ENCODE measurements at regions not wholly inside any gene's neighbourhood (a gene's known extent, or its start where the extent isn't known, plus 50 kb on each side); places are given as distances from the start of the nearest gene placed in this dataset.

GRCh38 chr3:102104033-102104432 is 254.7 kb downstream of the NFKBIZ start:
- DNase-seq (ENCODE audit: low read depth in 1 of 2, low spot score in 1 of 2): no peak

GRCh38 chr3:102105193-102105592 is 255.9 kb downstream of the NFKBIZ start:
- DNase-seq (ENCODE audit: low read depth in 1 of 2, low spot score in 1 of 2): no peak

GRCh38 chr3:102106416-102107097 is 257.2 kb downstream of the NFKBIZ start:
- no peak for DNase-seq (ENCODE audit: low read depth in 1 of 2, low spot score in 1 of 2)

DNA sequence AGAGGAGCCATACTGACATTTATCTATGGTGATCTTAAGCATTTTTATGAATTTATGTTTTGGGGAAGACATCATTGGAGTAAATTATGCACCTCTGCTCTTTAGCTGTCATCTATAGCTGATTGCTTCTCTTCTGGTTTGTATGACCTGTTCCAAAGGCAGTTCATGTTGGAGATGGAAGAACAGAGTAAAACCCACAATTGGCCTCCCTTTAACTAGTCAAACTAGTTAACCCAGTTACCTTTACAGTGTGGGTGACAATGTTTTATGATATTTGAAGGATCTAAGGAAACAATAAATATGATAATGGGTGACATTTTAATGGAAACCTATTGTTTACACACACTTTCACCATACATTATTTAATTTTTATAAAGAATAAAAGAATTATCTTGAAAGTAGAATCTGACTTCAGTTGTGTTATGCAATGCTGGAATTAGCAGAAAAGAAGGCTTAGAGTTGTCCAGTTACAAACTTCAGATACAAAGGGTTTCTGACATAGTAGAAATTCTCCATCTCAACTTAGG is 263.5 kb downstream of the NFKBIZ start:
- no peak for DNase-seq (ENCODE audit: low read depth in 1 of 2, low spot score in 1 of 2)

DNA sequence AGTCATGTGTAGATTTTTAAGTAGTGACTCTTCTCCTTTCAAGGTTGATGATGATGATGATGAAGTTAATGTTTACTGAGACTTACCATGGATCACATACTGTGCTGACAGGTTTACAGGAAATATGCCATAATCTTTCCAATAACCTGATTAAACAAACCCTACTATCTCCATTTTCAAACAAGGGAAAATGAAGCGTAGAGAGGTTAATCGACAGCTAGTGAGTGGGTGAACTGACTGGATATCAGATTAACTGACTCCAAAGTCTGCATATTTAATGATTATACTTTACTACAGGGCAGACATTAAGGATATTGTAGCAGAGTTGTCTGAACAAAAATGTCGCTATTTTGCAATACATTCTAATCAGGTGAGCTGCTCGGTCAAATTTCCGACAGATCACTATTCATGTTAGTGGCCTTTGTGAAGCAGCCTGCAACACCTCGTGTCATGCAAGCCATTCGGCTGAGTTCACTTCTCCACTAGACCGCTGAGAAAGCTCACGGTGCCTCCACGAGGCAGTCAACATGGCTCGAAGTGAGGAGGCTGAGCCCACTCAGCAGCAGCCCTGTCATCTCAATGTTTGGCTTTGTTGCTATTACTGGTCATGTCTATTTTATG is 264.2 kb downstream of the NFKBIZ start:
- no peak for DNase-seq (ENCODE audit: low read depth in 1 of 2, low spot score in 1 of 2)

DNA sequence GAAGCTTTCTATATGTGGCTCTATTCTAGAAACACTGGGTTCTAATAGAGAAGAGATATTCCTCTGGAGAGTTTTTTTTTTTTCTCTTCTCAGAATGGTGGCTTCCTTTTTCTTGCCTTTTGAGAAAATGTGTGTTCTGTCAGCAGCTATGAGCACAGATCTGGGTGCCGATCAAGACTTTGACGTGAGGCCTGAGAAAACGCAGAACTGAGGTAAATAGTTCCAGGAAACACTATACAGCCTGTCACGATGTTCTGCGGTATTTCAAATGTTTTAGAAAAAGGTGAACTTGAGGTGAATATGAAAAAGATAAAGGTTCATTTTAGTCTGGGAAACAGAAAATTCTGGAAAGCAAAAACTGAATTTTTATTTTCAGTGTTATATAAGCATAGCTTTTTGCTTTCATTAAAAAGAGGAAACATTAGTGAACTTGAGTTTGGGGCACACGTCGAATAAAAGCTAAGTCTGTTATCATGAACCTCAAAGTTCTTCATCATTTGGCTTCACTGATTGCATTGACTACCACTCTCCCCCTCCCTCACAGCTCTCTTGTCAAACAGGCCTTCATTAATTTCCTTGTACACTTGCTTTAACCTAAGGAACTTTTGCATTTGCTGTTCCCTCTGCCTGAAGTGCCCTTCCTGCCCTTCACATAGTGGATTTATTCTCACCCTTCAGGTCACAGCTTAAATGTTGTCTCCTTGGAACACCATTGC is 265.1 kb downstream of the NFKBIZ start:
- DNase-seq (ENCODE audit: low read depth in 1 of 2, low spot score in 1 of 2): no peak

GRCh38 chr3:102122527-102122926 is 273.2 kb downstream of the NFKBIZ start:
- no peak for DNase-seq (ENCODE audit: low read depth in 1 of 2, low spot score in 1 of 2)

GRCh38 chr3:102123590-102124190 is 274.4 kb downstream of the NFKBIZ start:
- DNase-seq (ENCODE audit: low read depth in 1 of 2, low spot score in 1 of 2): no peak

DNA sequence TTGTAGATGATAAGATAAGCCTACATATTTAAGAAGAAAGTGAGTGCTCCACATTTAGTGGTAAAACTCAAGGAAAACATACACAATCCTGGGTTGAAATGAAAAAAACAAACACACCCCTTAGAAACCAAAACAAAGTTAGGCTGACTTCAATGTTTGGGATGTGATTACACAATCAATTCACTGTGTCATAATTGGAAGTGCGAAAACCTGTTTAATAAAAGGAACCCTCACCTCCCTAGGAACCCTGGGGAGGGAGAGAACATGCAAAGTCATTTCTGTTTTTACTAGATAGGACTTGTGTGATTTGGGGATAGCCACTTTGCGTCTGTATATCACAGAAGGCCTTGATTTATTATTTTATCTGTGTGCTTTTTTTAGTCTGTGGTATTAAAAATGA is 275.0 kb downstream of the NFKBIZ start:
- no peak for DNase-seq (ENCODE audit: low read depth in 1 of 2, low spot score in 1 of 2)

GRCh38 chr3:102124704-102125103 is 275.4 kb downstream of the NFKBIZ start:
- DNase-seq (ENCODE audit: low read depth in 1 of 2, low spot score in 1 of 2): no peak

DNA sequence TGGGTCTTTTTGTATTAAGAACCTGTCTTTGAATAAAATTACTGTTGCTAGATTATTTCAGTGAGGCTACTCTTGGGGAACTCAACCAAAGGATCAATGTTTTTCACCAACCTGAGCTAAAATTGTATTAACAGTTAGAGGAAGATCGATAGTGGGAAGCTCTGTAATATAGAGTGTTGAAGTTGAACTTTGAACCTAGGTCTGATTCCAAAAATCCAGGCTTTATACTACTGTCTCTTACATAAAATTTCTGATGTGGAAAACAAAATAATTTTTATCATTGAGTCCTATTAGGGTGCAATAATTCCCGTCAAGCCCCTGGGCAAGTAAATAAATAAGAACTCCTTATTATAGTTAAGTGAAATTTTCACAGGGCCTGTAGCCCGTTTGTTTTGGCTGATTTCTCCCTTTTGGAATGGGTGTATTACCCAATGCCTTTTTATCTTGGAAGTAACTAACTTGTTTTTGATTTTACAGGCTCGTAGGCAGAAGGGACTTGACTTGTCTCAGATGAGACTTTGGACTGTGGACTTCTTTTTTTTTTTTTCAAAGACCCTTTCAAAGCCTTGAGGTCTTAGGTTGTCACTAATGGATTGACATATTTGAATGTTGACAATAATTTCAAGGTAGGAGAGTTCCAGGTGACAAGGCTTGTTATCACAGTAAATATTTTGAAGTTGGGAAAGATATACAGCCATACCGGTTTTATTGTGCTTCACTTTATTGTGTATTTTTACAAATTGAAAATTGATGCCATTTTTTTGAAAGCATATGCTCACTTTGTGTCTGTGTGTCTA is 276.1 kb downstream of the NFKBIZ start:
- DNase-seq (ENCODE audit: low read depth in 1 of 2, low spot score in 1 of 2): no peak

GRCh38 chr3:102125994-102126368 is 276.7 kb downstream of the NFKBIZ start:
- DNase-seq (ENCODE audit: low read depth in 1 of 2, low spot score in 1 of 2): no peak

DNA sequence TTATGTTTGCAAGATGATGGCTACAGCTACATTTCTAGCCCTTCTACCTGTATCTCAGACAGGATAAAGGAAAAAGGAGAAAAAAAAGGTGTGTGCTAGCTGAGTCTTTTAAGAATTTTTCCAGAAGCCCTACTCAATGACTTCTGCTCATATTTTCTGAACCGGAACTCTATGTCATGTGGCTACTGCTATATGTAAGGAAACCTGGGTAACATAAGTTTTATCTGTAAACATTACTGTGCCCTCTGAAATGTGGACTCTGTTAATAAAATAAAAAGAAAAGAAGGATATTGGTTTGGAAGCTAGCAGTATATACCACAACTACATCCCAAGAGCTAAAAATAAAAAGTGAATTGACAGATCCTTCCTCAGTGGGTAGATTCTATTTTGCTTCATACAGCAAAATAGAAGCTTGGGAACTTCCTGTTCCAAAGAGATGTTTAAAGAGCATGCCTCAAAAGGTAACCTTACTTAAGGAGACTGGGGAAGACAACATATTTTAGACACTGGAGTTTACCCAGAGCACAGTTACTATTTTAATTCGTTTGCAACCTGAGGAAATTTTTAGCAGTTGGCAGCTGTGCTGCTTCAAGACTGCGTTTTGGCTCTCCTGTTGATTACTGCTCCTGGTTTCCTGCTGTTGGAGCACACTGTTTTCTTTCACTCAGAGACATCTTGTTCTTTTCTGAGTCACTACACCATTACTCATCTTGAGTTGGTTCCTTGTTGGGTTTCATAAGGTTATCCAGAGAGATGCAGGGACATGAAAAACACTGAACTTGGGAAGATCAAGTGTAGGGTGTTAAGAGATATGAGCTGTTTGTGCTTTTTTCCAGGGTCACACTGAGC is 280.7 kb downstream of the NFKBIZ start:
- no peak for DNase-seq (ENCODE audit: low read depth in 1 of 2, low spot score in 1 of 2)

DNA sequence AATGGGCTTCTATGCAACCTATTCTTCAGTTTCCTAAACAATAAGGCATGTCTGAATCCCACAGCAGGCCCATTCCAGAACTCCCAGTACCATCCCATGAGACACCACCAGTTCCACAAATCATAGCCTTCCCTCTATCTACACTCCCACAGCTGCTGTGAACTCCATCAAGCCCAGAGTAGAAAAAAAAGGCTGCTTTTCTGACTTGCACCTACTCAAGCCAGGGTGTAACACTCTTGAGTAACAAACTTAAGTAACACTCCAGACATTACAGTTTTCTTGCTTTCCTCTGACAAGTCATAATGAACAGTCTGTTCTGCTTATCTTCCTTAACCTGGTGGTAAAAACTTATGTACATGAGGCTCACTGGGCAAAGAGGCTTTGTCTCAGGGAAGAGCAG is 283.1 kb downstream of the NFKBIZ start:
- no peak for DNase-seq (ENCODE audit: low read depth in 1 of 2, low spot score in 1 of 2)

- no peak for DNase-seq (ENCODE audit: low read depth in 1 of 2, low spot score in 1 of 2)
These were observed 284.1 kb downstream of the NFKBIZ start for GRCh38 chr3:102133376-102133775.

DNA sequence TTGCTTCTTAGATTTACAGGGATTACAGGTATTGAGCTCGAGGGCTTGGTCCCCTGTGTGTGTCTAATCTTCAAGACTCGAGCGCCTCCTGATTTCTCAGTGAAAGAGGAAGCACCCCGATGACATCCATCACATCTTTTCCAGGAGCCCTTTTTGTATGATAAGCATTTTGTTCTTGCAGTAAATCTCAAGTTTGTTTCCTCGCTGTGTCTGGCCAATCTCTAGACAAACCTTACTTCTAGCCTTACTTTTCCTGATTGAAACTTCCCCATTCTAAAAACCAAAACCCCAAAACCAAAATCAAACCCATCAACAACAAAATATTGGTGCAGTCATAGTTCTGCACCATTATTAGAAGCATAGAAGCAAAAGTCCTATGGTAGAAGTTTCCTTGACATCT is 286.0 kb downstream of the NFKBIZ start:
- DNase-seq (ENCODE audit: low read depth in 1 of 2, low spot score in 1 of 2): no peak

GRCh38 chr3:102136183-102136582 is 286.9 kb downstream of the NFKBIZ start:
- DNase-seq (ENCODE audit: low read depth in 1 of 2, low spot score in 1 of 2): no peak

DNA sequence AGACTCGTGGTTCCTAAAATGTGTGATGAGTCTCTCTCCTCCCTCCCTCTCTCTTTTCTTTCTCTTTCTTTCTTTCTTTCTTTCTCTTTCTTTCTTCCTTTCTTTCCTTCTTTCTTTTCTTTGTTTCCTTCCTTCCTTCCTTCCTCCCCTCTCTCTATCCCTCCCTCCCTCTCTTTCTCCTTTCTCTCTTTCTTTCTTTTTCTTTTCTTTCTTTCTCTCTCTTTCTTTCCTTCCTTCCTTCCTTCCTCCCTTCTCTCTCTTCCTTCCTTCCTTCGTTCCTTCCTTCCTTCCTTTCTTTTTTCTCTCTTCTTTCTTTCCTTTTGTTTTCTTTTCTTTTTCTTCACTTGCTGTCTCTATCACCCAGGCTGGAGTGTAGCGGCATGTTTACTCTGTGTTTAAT is 290.8 kb downstream of the NFKBIZ start:
- no peak for DNase-seq (ENCODE audit: low read depth in 1 of 2, low spot score in 1 of 2)

DNA sequence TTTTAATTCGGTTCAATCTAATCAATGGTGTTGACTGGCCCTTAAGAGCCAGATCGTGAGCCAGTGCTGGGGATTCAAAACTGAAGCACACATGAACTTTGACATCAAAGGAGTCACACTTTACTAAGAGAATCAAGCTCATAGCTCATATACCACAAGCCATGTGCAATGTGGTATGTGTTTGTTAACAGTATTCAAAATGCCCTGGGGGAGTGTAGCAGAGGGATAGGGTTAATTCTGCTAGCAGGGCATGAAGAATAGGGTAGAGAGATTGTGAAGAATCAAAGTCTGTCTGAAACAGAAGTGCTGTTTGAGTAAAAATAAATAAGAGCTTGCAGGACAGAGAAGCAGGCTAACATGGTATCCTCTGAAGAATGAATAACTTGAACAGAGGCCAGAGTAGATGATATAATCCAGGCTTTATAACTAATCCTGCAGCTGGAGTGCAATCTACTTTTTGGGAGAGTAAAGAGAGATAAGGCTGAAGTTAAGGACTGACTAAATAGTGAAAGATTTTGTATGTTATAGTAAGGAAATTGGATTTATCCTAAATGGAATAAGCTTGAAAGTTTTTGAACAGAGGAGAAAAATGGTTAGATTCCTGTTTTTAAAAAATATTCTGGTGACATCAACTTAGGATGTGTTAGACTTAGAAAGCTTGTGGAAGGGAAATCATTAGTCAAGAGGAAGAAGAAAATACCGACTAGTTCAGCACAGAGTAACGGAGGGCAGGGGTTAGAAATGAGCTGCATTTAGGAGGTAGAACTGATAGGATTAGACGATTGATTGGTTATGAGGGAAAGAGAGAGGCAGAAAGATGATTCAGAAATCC is 292.0 kb downstream of the NFKBIZ start:
- DNase-seq (ENCODE audit: low read depth in 1 of 2, low spot score in 1 of 2): no peak

Data from activated T-helper 1 cell treated with anti-CD3 and anti-CD28 coated beads, Interleukin-2, amount 50 U/mL, for 16 hours (primary cell).